MM.1S (cell line): ENCODE measurements at regions not wholly inside any gene's neighbourhood (a gene's known extent, or its start where the extent isn't known, plus 50 kb on each side); places are given as distances from the start of the nearest gene placed in this dataset.

ENCODE experiments used
- CTCF ChIP-seq: fragments of 300-600 bp; sonication (generic); IDR thresholded peaks from 2 replicates; pipeline ENCODE4 v1.5.1; 2016; ENCODE audit warnings: antibody characterized with exemption, low read length, mixed read lengths
- EZH2 ChIP-seq: fragments of 300-600 bp; sonication (generic); optimal IDR thresholded peaks from 2 replicates; pipeline ENCODE3; 2017; ENCODE audit warnings: low read depth, mild to moderate bottlenecking, antibody characterized with exemption, low read length, mixed read lengths
- EZH2phosphoT487 ChIP-seq: fragments of 300-600 bp; sonication (generic); IDR thresholded peaks from 2 replicates; pipeline ENCODE4 v1.6.1; 2018; ENCODE audit warnings: antibody characterized with exemption, low read length

- TF ChIP-seq CTCF (no peak), EZH2phosphoT487 (no peak), EZH2 (no peak)
Observed at GRCh38 chr4:107215222-107215621, 179.1 kb upstream of the DKK2 start.
